ENCODE measurements at regions not wholly inside any gene's neighbourhood (a gene's known extent, or its start where the extent isn't known, plus 50 kb on each side); places are given as distances from the start of the nearest gene placed in this dataset.

DNA sequence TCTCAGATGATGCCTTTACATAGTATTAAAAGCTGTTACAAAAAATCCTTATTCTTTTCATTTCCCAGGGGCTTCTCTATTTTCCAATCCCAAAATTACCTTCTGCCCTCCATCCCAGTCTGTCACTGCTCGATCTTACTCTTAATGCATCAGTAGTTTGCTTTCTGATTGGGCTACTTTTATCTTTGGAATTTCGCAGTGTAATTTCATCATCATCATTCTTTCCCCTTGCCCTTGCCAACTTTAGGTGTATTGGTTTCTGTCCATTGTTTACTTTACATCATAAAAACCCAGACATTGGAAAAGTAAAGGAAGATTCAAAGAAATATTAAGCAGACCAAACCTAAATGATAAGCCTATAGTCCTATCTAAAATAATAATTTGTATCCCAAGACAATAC is 457.2 kb downstream of the PIK3C3 start:
- no peak for DNase-seq

GRCh38 chr18:42412896-42413295 is 457.9 kb downstream of the PIK3C3 start:
- no peak for DNase-seq

- no peak for DNase-seq
Measured at GRCh38 chr18:42413870-42414269, 458.8 kb downstream of the PIK3C3 start.

DNA sequence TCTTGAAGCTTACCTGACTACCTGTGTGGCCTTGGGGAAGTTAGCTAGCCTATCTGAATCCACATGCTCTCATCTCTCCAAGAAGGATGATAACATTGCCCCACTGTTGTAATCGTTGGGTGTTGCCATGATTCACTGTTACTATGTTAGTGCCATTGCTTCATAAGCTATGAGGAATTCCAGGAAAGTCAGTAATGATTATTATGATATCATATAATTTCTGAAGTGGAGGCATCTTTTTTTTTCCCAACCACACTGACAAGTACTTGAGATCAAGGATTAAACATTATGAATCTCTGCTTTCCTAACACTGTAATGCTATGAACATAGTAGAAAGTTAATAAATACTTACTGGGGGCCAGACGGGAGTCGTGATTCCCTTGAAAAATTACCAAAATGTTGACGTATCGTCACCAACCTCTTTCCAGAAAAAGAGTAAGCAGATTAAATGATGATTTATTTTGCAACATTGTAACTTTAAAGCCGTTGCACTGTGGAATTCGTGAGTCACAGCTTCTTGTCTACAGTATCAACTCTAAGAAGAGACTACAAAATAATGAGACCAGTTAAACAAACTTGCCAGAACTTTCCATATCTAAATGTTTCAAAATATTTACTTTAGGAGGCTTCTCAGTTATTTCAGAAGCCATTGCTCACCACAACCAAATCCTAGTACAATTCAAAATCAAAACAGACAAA is 459.9 kb downstream of the PIK3C3 start:
- no peak for DNase-seq

- DNase-seq, result no peak
Measured at GRCh38 chr18:42417189-42417588, 462.2 kb downstream of the PIK3C3 start.

- DNase-seq, result no peak
Measured at GRCh38 chr18:42418121-42418520, 463.1 kb downstream of the PIK3C3 start.

GRCh38 chr18:42425025-42425424 is 470.0 kb downstream of the PIK3C3 start:
- DNase-seq, result no peak

DNA sequence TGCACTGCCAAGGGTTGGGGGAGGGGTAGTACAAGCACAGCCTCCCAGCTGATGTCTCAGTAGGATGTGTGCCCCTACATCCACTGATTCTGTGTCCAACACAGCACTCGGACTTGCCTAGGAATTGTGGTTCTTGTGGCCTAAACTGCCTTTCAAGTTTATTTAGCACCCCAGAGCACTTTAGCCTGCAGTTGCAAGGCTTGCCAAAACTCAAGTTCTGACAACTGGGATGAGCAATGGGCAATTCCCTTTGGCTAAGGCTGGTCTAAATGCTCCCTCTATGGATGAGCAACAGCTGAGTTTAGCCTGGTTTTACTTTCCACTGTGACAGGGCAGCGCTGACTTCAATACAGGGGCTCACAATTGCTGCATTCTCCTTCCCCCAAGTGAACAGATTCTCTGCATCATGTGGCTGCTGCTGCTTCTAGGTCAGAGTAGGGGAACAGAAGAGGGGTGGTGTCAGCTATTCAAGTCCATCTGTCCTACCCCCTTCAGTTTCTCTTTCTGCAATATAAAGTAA is 471.5 kb downstream of the PIK3C3 start:
- DNase-seq, result no peak

DNA sequence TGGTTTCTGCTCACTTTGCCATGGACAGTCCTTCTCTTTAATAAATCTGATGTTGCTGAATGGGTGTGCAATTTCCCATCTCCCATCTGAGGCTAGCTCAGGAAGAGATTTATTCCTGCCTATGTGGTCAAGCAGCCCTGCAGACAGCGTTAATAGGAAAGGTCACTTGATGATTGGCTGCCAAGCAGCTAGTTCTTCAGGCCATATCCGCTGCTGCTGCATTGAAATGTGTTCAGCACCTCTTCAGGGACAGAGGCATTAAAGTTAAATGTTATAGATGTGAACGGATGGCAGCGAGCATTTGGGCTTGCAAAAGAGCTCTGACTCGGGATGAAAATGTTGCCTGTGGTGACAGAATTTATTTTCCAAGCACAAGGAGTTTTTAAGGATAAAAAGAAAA is 474.2 kb downstream of the PIK3C3 start:
- no peak for DNase-seq

DNA sequence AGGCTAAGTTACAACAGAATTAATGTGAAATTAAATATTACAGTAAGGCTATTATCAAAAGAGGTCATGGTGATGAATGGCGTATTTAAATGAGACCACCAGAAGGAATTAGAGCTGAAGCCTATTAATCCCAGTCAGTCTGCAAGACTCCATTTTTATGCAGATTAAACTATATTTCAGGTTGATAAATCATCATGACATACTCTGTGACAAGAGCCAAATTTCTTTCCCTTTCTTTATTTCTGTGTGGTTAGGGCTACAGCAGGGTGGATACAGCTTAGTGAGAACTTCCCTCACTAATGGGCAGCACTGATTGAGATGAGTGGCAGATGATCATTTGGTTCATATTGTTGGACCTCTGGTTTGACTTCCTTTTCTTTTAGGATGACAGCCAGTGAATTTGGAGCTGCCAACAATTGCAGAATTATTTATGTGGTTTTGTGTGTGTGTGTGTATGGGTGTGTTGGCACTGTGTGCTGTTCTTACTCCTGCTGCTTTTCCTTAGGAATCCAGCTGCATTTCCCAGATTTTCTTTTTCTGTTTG is 481.3 kb downstream of the PIK3C3 start:
- no peak for DNase-seq

DNA sequence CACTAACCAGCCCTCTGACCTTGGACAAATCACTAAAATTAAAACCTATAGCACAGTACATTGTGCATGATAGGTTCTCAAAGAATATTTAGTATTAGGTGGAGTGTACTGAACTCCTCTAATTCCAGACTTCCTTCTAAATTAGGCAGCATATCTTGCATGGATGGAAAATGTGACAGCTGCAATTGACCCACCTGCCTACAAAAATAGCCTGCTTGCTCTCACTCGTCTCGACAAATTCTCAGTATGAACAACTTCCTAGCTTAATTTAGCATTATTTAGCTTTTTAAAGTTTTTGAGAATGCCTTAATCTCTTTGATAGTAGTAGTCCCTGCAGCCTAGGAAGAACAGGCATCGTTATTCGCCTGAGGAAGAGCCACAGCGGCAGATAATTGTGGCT is 482.0 kb downstream of the PIK3C3 start:
- DNase-seq, result no peak

GRCh38 chr18:42437646-42438045 is 482.6 kb downstream of the PIK3C3 start:
- no peak for DNase-seq

GRCh38 chr18:42442656-42443055 is 487.6 kb downstream of the PIK3C3 start:
- no peak for DNase-seq

- DNase-seq, result no peak
Measured at GRCh38 chr18:42444349-42444748, 489.3 kb downstream of the PIK3C3 start.

GRCh38 chr18:42445359-42445758 is 490.3 kb downstream of the PIK3C3 start:
- no peak for DNase-seq

GRCh38 chr18:42446195-42446594 is 491.2 kb downstream of the PIK3C3 start:
- no peak for DNase-seq

- no peak for DNase-seq
Measured at GRCh38 chr18:42447688-42448087, 492.7 kb downstream of the PIK3C3 start.

GRCh38 chr18:42458226-42458625 is 503.2 kb downstream of the PIK3C3 start:
- no peak for DNase-seq

GRCh38 chr18:42459873-42460272 is 504.8 kb downstream of the PIK3C3 start:
- no peak for DNase-seq

GRCh38 chr18:42471885-42472284 is 516.9 kb downstream of the PIK3C3 start:
- no peak for DNase-seq

DNA sequence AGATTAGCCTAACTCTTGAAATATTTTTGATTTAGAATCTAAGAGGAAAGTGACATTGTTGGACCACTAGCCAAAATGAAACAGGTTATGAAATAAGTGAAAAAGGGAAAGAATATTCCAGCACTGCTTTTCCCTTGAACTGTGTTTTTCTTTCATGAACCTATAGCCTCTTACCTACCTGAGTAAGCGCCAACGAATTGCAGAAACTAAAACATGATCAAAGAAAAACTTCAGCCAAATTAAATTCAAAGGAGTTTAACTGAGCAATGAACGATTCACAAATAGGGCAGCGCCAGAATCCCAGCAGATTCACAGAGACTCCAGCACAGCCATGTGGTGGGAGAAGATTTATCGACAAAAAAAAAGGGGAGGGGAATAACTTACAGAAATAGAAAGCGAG is 518.6 kb downstream of the PIK3C3 start:
- no peak for DNase-seq

- no peak for DNase-seq
Measured at GRCh38 chr18:42474577-42474976, 519.5 kb downstream of the PIK3C3 start.

- no peak for DNase-seq
Measured at GRCh38 chr18:42475157-42475556, 520.1 kb downstream of the PIK3C3 start.

GRCh38 chr18:42477267-42477666 is 522.2 kb downstream of the PIK3C3 start:
- no peak for DNase-seq

GRCh38 chr18:42480441-42480840 is 525.4 kb downstream of the PIK3C3 start:
- no peak for DNase-seq
